GM12891 (cell line): ENCODE measurements at regions not wholly inside any gene's neighbourhood (a gene's known extent, or its start where the extent isn't known, plus 50 kb on each side); places are given as distances from the start of the nearest gene placed in this dataset.

ENCODE experiments used
- PAX5 ChIP-seq: IDR thresholded peaks from 2 replicates; pipeline ENCODE4 v1.6.1; 2011; ENCODE audit warnings: low read length, moderate library complexity, mild to moderate bottlenecking; ENCODE audit not compliant: insufficient read depth, severe bottlenecking
- POLR2A ChIP-seq: IDR thresholded peaks from 2 replicates; pipeline ENCODE4 v1.6.1; 2011; ENCODE audit warnings: low read depth, low read length, control low read depth
- POLR2AphosphoS5 ChIP-seq: IDR thresholded peaks from 2 replicates; pipeline ENCODE4 v1.6.1; 2011; ENCODE audit warnings: low read depth, low read length, control low read depth
- TAF1 ChIP-seq: IDR thresholded peaks from 2 replicates; pipeline ENCODE4 v1.6.1; 2011; ENCODE audit warnings: low read depth, low read length, control low read depth

GRCh38 chr5:44952376-44952775, 143.6 kb downstream of the MRPS30 start:
- TF ChIP-seq POLR2A (no peak), POLR2AphosphoS5 (no peak), PAX5 (no peak), TAF1 (no peak)
